AG04449 (cell line): ENCODE measurements at regions not wholly inside any gene's neighbourhood (a gene's known extent, or its start where the extent isn't known, plus 50 kb on each side); places are given as distances from the start of the nearest gene placed in this dataset.
"Not testable (repeated sequence)": the region's sequence is repeated elsewhere in the genome, so short reads cannot be mapped to it uniquely, and the experiment has no call there.

Experiments
- CTCF ChIA-PET: fragments of 350-600 bp; formaldehyde crosslinking; extraction: SDS; loops from one replicate; lab custom pipeline; 2021; ENCODE audit warnings: antibody characterized with exemption; lab: Yijun Ruan, JAX
- POLR2A ChIA-PET: fragments of 400-600, 350-600 bp; formaldehyde crosslinking; extraction: SDS; loops from one replicate; lab custom pipeline; 2020; ENCODE audit warnings: antibody characterized with exemption, inconsistent platforms; lab: Yijun Ruan, JAX
- DNase-seq: peaks from one replicate; pipeline ENCODE4 v3.0.0-alpha.2; 2010; ENCODE audit warnings: low read depth, low spot score
- H3K4me3 ChIP-seq: 2 replicates; pipeline ENCODE4 v1.5.1; 2011; ENCODE audit warnings: low read depth, mild to moderate bottlenecking, control low read depth, low read length
- CTCF ChIP-seq: IDR thresholded peaks from one replicate; pipeline ENCODE4 v1.5.1; 2011; ENCODE audit warnings: mild to moderate bottlenecking, moderate library complexity, low read length, control low read depth, inconsistent platforms; ENCODE audit not compliant: insufficient read depth; ENCODE audit errors: missing control alignments

- POLR2A ChIA-PET: no interaction called here
- no peak overlapping the region for H3K4me3 ChIP-seq
- TF ChIP-seq CTCF: no peak
- no peak for DNase-seq
- CTCF ChIA-PET: interaction anchor here (1.0 kb wide), 1 partner anchor 38 kb away, joined by 3 read pairs; no protein-coding TSS in a partner anchor
Observed at GRCh38 chr6:130644175-130644574, 183.0 kb upstream of the SMLR1 start.

GRCh38 chr6:130644769-130645168, 182.4 kb upstream of the SMLR1 start:
- POLR2A ChIA-PET, CTCF ChIA-PET, DNase-seq, H3K4me3 ChIP-seq: not testable (repeated sequence)

GRCh38 chr6:130647246-130647645, 180.0 kb upstream of the SMLR1 start:
- POLR2A ChIA-PET: interaction anchor here (0.6 to 1.0 kb wide), 4 partner anchors 21 to 207 kb away, joined by 3 to 4 read pairs (median 3); no protein-coding TSS in a partner anchor
- H3K4me3 ChIP-seq: no peak overlapping the region
- no peak for DNase-seq
- TF ChIP-seq CTCF: no peak
- CTCF ChIA-PET: interaction anchor here (1.5 kb wide), 1 partner anchor 9 kb away, joined by 5 read pairs; no protein-coding TSS in a partner anchor

GRCh38 chr6:130655586-130655985, 171.6 kb upstream of the SMLR1 start:
- no peak for TF ChIP-seq CTCF
- CTCF ChIA-PET: no interaction called here
- DNase-seq: peak; percentile 41
- POLR2A ChIA-PET: no interaction called here
- no peak overlapping the region for H3K4me3 ChIP-seq

- no peak for DNase-seq
- ChIA-PET POLR2A (no interaction called here), CTCF (interaction anchor here (0.9 kb wide), 1 partner anchor 10 kb away, joined by 4 read pairs; no protein-coding TSS in a partner anchor)
- no peak for TF ChIP-seq CTCF
- H3K4me3 ChIP-seq: no peak overlapping the region
Observed at GRCh38 chr6:130661077-130661476, 166.1 kb upstream of the SMLR1 start.

- DNase-seq: no peak
- H3K4me3 ChIP-seq: no peak overlapping the region
- POLR2A ChIA-PET: no interaction called here
- CTCF ChIA-PET: interaction anchor here (1.3 kb wide), 1 partner anchor 31 kb away, joined by 5 read pairs; no protein-coding TSS in a partner anchor
- no peak for TF ChIP-seq CTCF
Observed at GRCh38 chr6:130666786-130667185, 160.4 kb upstream of the SMLR1 start.

- ChIA-PET CTCF (interaction anchor here (1.0 kb wide), 1 partner anchor 173 kb away, joined by 3 read pairs; no protein-coding TSS in a partner anchor), POLR2A (no interaction called here)
- DNase-seq: no peak
- no peak for TF ChIP-seq CTCF
- H3K4me3 ChIP-seq: no peak overlapping the region
Observed at GRCh38 chr6:130670142-130670541, 157.1 kb upstream of the SMLR1 start.
